NT2/D1 (cell line): ENCODE measurements at regions not wholly inside any gene's neighbourhood (a gene's known extent, or its start where the extent isn't known, plus 50 kb on each side); places are given as distances from the start of the nearest gene placed in this dataset.

Experiments
- DNase-seq: peaks from one replicate; pipeline ENCODE4 v3.0.0-alpha.2; 2011; ENCODE audit warnings: low read depth, low spot score
- H3K27me3 ChIP-seq: 2 replicates; pipeline ENCODE4 v1.6.0; 2011; ENCODE audit warnings: mild to moderate bottlenecking; ENCODE audit not compliant: insufficient read length, insufficient read depth
- H3K36me3 ChIP-seq: 2 replicates; pipeline ENCODE4 v1.6.1; 2011; ENCODE audit warnings: mild to moderate bottlenecking, low read length, mixed read lengths; ENCODE audit not compliant: insufficient read depth, insufficient read length
- H3K4me1 ChIP-seq: 2 replicates; pipeline ENCODE4 v1.5.1; 2011; ENCODE audit not compliant: insufficient read depth, insufficient read length
- H3K4me3 ChIP-seq: 2 replicates; pipeline ENCODE4 v1.5.1; 2011; ENCODE audit warnings: low read depth; ENCODE audit not compliant: insufficient read length
- H3K9ac ChIP-seq: 2 replicates; pipeline ENCODE4 v1.6.0; 2011; ENCODE audit warnings: low read depth; ENCODE audit not compliant: insufficient read length
- H3K9me3 ChIP-seq: 2 replicates; pipeline ENCODE4 v1.5.1; 2011; ENCODE audit warnings: mild to moderate bottlenecking, low read length; ENCODE audit not compliant: insufficient read depth
- SUZ12 ChIP-seq: IDR thresholded peaks from 2 replicates; pipeline ENCODE4 v1.6.1; 2011; ENCODE audit not compliant: insufficient read length, insufficient read depth; ENCODE audit errors: extremely low read depth
- YY1 ChIP-seq: IDR thresholded peaks from 2 replicates; pipeline ENCODE4 v1.6.1; 2011; ENCODE audit not compliant: insufficient read length, insufficient read depth
- ZNF274 ChIP-seq: IDR thresholded peaks from 2 replicates; pipeline ENCODE4 v1.6.1; 2011; ENCODE audit warnings: mild to moderate bottlenecking, low read depth, low read length

- TF ChIP-seq SUZ12 (no peak), YY1 (no peak), ZNF274 (no peak)
- H3K4me3 ChIP-seq = no peak overlapping the region
- no peaks in the 10 kb centered on the region for H3K27me3 ChIP-seq
- H3K9me3 ChIP-seq = no peaks in the 10 kb centered on the region
- H3K36me3 ChIP-seq = no peaks in the 10 kb centered on the region
- H3K9ac ChIP-seq = no peak overlapping the region
- H3K4me1 ChIP-seq = no peaks in the 10 kb centered on the region
- no peak for DNase-seq
Measured at GRCh38 chr7:136664537-136664936, 203.9 kb upstream of the CHRM2 start.

GRCh38 chr7:136657482-136657921 is 210.9 kb upstream of the CHRM2 start:
- no peaks in the 10 kb centered on the region for H3K9me3 ChIP-seq
- H3K36me3 ChIP-seq = no peaks in the 10 kb centered on the region
- TF ChIP-seq ZNF274 (no peak), YY1 (no peak), SUZ12 (no peak)
- H3K4me3 ChIP-seq = no peak overlapping the region
- no peak overlapping the region for H3K9ac ChIP-seq
- H3K27me3 ChIP-seq = no peaks in the 10 kb centered on the region
- no peak for DNase-seq
- no peaks in the 10 kb centered on the region for H3K4me1 ChIP-seq

GRCh38 chr7:136656516-136656915 is 211.9 kb upstream of the CHRM2 start:
- no peaks in the 10 kb centered on the region for H3K27me3 ChIP-seq
- H3K4me1 ChIP-seq = no peaks in the 10 kb centered on the region
- TF ChIP-seq ZNF274 (no peak), YY1 (no peak), SUZ12 (no peak)
- DNase-seq = no peak
- no peaks in the 10 kb centered on the region for H3K9me3 ChIP-seq
- H3K9ac ChIP-seq = no peak overlapping the region
- H3K4me3 ChIP-seq = no peak overlapping the region
- H3K36me3 ChIP-seq = no peaks in the 10 kb centered on the region

GRCh38 chr7:136655414-136655813 is 213.0 kb upstream of the CHRM2 start:
- H3K27me3 ChIP-seq = no peaks in the 10 kb centered on the region
- no peak overlapping the region for H3K9ac ChIP-seq
- H3K4me1 ChIP-seq = no peaks in the 10 kb centered on the region
- no peaks in the 10 kb centered on the region for H3K9me3 ChIP-seq
- H3K4me3 ChIP-seq = no peak overlapping the region
- no peak for DNase-seq
- no peaks in the 10 kb centered on the region for H3K36me3 ChIP-seq
- TF ChIP-seq SUZ12 (no peak), ZNF274 (no peak), YY1 (no peak)

GRCh38 chr7:136654406-136654805 is 214.0 kb upstream of the CHRM2 start:
- Histone ChIP-seq H3K4me3 (no peak overlapping the region), H3K27me3 (no peaks in the 10 kb centered on the region), H3K9ac (no peak overlapping the region), H3K36me3 (no peaks in the 10 kb centered on the region), H3K9me3 (no peaks in the 10 kb centered on the region), H3K4me1 (no peaks in the 10 kb centered on the region)
- no peak for DNase-seq
- TF ChIP-seq SUZ12 = no peak
- TF ChIP-seq YY1 = no peak
- TF ChIP-seq ZNF274 = no peak

GRCh38 chr7:136652635-136653370 is 215.6 kb upstream of the CHRM2 start:
- no peaks in the 10 kb centered on the region for H3K36me3 ChIP-seq
- H3K4me3 ChIP-seq = no peak overlapping the region
- no peaks in the 10 kb centered on the region for H3K9me3 ChIP-seq
- H3K9ac ChIP-seq = no peak overlapping the region
- H3K4me1 ChIP-seq = no peaks in the 10 kb centered on the region
- no peak for DNase-seq
- no peak for TF ChIP-seq ZNF274
- no peak for TF ChIP-seq YY1
- no peak for TF ChIP-seq SUZ12
- H3K27me3 ChIP-seq = no peaks in the 10 kb centered on the region

- Histone ChIP-seq H3K36me3 (no peaks in the 10 kb centered on the region), H3K27me3 (no peaks in the 10 kb centered on the region), H3K9ac (no peak overlapping the region), H3K4me1 (no peaks in the 10 kb centered on the region), H3K9me3 (no peaks in the 10 kb centered on the region), H3K4me3 (no peak overlapping the region)
- no peak for TF ChIP-seq YY1
- no peak for TF ChIP-seq SUZ12
- no peak for TF ChIP-seq ZNF274
- DNase-seq = no peak
Measured at GRCh38 chr7:136640977-136641376, 227.5 kb upstream of the CHRM2 start.
